IPS-NIHi7 (cell line): ENCODE measurements at regions not wholly inside any gene's neighbourhood (a gene's known extent, or its start where the extent isn't known, plus 50 kb on each side); places are given as distances from the start of the nearest gene placed in this dataset.

Source experiments
- DNase-seq: peaks from one replicate; pipeline ENCODE4 v3.0.0; 2012; ENCODE audit warnings: mixed read lengths; ENCODE audit errors: extremely low spot score

DNA sequence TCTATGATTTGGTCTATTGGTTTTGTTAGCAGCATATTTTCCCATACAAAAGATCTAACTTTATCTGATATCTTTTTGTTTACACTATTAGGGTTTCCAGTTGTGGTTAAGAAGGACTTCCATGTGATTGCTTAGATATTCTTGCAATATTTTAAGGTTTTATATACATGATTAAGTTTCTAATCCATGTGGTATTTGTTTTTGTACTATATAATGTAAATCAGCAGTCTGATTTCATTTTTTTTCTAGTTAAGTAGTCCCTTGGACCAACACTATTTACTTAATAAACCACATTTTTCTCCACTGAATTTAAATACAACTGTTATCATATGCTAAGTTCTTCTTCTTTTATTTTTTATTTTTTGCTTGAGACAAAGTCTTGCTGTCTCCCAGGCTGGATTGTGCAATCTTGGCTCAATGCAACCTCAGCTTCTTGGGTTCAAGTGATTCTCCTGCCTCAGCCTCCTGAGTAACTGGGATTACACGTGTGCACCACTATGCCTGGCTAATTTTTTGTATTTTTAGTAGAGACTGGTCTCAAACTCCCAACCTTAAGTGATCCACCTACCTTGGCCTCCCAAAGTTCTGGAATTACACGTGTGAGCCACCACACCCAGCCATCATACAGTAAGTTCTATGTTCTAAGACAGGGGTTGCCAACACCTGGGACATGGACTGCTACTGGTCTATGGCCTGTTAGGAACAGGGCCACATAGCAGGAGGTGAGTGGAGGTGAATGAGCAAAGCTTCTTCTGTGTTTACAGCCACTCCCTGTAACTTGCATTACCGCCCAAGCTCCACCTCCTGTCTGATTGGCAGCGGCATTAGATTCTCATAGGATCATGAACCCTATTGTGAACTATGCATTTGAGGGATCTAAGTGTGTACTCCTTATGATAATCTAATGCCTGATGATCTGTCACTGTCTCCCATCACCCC lies 58.5 kb upstream of the RAB27B start:
- no peak for DNase-seq

DNA sequence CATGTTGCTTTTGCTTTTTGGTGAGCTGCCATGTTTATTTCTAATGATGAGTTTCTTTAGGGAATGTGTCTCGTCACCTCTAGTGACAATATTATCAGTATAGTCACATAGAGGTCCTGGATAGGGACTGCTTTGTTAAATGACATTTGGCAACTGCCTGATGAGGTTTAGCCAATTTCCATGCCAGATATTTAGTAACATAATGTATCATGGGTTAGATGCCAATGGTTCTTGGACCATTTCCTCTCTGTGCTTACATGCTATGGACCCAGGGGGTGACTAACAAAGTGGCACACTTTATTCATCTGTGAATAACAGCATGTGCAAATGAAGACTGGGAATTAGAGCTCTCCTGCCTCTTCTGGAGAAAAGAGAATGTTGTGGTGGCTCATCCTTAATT lies 56.2 kb upstream of the RAB27B start:
- no peak for DNase-seq

DNA sequence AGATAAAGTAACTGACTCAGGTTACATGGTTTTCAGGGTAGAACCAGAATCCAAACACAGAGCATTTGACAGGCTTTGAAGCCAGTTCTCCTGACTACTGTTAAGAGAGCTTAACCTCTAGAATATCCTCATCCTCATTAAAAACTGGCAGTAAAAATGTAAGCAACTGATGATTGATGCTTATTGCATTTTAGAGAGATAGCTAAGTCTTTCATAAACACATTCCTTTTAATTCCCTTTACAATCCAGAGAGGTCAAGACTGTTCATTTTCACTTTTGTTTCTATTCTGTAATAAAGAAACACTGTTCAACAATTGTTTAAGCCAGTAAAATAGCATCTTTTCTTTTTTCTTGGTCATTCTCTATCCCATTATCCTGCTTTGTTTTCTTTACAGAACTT lies 53.9 kb upstream of the RAB27B start:
- DNase-seq: no peak

DNA sequence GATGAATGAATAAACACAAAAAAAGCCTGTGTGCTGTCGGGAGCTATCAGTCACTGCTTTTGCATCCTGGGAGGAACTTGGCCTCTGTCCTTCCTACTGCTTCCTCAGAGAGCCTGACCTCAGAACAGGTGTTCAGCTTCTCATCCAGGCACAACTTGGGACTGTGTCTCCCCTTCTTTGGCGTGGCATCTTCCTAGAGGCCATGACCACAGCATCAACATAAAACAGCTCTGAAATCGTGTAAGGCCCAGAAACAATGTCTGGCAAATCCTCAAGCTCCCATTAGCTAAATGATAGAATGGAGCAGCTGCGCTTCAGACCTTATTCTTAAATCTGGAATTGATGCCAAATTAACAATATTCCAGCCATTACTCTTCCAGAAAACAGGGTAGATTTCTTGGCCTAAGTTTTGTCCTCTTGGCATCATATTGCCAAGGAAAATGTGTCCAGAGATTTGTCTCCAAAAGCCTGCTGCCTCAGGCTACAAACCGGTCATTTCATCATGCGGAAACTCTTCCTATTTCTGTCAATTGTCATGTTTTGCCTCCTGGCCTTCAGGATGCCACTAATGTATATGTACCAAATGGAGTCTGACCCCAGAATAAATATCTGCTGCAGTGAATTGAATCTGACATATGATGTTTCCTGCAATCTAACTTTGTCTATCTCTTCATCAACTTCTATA lies 53.2 kb upstream of the RAB27B start:
- DNase-seq: no peak

DNA sequence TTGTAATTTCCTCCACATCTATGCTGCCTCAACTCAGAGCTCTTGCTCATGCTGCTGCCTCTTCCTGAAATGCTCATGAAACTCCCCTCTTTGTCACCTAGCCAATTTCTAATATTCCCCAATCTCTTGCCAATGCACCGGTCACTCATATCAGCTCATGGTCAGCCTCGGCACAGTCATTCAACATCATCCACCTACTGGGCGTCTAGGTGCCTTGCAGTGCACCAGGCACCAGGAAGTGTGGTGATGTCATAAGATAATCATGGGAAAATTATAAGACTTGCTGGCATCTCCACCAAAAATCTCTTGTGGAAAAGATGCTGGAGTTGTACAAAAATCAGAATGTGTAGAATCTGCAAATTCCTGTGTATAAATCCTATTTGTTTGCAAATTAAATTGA lies 52.6 kb upstream of the RAB27B start:
- no peak for DNase-seq

DNA sequence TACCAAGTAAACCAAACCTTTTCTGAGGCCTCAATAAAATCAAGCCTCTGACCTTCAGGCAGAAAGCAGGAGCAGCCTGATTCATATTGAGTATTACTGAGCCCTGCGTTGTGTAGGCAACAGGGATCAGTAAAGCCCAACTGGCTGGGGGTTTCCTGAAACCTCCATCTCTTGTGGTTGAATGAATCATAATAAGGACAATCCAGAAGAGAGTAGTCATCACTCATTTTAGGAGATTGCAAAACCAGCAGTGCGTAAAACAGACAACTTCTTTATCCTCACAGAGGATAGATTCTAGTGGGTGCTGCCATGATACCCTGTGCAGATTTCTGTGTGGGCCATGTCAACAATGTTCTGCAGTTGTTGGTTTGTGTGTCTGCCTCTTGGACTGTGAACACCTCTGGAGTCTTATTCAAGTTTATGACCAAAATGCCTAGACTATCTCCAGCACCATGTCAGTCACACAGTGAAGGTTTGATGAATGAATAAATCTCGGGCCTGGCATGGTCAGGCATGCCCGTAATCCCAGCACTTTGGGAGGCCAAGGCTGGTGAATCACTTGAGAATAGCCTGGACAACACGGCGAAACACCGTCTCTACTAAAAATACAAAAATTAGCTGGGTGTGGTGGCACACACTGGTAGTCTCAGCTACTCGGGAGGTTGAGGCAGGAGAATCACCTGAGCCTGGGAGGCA lies 51.8 kb upstream of the RAB27B start:
- DNase-seq: no peak

DNA sequence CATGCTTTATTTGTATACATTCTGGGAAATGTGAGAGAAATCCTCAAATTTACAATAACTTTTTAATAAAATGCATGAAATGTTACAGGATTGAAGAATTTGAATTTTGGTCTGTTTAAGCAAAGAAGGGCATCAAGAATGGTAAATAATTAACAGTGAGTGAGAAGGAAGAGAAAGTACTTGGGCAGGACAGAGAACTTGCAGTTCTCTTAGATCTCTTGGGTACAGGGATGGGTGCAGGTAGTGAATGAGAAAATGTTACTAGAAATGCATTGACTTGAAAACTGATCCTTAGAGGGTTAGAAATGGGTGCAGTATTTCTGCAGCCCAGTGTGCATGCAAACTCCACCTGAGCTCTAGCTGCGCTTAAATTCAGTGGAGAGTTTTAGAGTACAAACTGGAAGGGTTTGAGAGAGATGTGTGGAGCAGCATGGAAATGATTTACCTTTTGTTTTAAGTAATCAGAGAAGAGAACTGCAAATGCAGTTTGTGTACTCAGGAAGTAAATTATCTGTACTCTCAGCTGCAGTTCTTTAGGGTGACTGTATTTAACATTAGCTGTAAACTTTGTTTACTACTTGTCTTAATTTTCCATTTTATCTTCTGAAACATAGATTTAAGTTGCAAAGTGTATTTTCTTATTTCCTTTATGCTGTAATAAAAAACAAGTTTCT lies 51.0 kb upstream of the RAB27B start:
- no peak for DNase-seq

DNA sequence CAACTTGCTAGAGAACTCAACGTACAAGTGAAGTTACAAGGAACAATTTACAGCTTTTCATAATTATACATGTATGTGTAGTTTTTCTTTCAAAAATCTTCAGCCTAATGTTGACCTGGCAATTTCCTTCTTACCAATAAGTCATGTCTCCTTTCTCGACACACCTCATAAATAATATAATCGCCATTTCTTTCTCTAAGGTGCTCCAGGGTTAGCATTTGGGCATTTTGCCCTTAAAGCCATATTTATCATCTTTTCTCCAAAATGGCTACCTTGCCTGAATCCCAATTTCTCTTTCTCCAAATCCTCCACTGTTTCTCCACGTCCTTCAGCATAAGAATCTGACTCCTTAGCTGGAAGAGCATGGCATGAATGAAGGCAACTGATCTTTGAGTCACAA lies 50.3 kb upstream of the RAB27B start:
- no peak for DNase-seq
